Caco-2 (cell line): ENCODE measurements at regions not wholly inside any gene's neighbourhood (a gene's known extent, or its start where the extent isn't known, plus 50 kb on each side); places are given as distances from the start of the nearest gene placed in this dataset.
"Not testable (repeated sequence)": the region's sequence is repeated elsewhere in the genome, so short reads cannot be mapped to it uniquely, and the experiment has no call there.

Experiments
- BruUV-seq: library from RNA; stranded (reverse); fragments of 400-500 nt; replicated peaks from 2 replicates; lab custom pipeline; 2021; lab: Mats Ljungman, UMichigan
- CTCF ChIA-PET: fragments of 300-600 bp; sonication (Branson Sonifier 250); formaldehyde crosslinking; loops from one replicate; lab custom pipeline; 2022; ENCODE audit warnings: antibody characterized with exemption; lab: Charles Lee
- POLR2A ChIA-PET: fragments of 300-600 bp; sonication (Branson Sonifier 250); formaldehyde crosslinking; loops from one replicate; lab custom pipeline; 2022; ENCODE audit warnings: antibody characterized with exemption; lab: Charles Lee
- DNase-seq, 2 experiments: peaks; one replicate each; pipeline versions ENCODE4 v3.0.0 to v3.0.0-alpha.2; 2020 to 2022
- H3K27me3 ChIP-seq: replicated peaks from 2 replicates; pipeline ENCODE4 v1.6.0; 2011; ENCODE audit warnings: low read length; ENCODE audit not compliant: control insufficient read depth, insufficient read depth
- H3K36me3 ChIP-seq: 2 replicates; pipeline ENCODE4 v1.5.1; 2011; ENCODE audit warnings: low read length; ENCODE audit not compliant: control insufficient read depth, insufficient read depth
- H3K4me1 ChIP-seq: fragments of 250-450 bp; sonication (Bioruptor Pico); 2 replicates; pipeline ENCODE4 v1.5.1; 2020; ENCODE audit warnings: mild to moderate bottlenecking
- H3K4me3 ChIP-seq: 2 replicates; pipeline ENCODE4 v1.5.1; 2011; ENCODE audit warnings: low read depth, mild to moderate bottlenecking, control low read depth, low read length
- H3K9me3 ChIP-seq: fragments of 250-450 bp; sonication (Bioruptor Pico); 2 replicates; pipeline ENCODE4 v1.5.1; 2020; ENCODE audit warnings: mild to moderate bottlenecking, moderate library complexity
- H3K27ac Mint-ChIP-seq: one replicate; pipeline ENCODE4 v1.8.0; 2022; ENCODE audit warnings: mixed read lengths; ENCODE audit not compliant: unreplicated experiment
- H3K27me3 Mint-ChIP-seq: one replicate; pipeline ENCODE4 v1.8.0; 2022; ENCODE audit warnings: mixed read lengths; ENCODE audit not compliant: insufficient read depth, unreplicated experiment
- H3K36me3 Mint-ChIP-seq: one replicate; pipeline ENCODE4 v1.8.0; 2022; ENCODE audit warnings: mild to moderate bottlenecking, mixed read lengths; ENCODE audit not compliant: insufficient read depth, unreplicated experiment
- H3K4me1 Mint-ChIP-seq: one replicate; pipeline ENCODE4 v1.8.0; 2022; ENCODE audit warnings: low read depth, mixed read lengths; ENCODE audit not compliant: unreplicated experiment
- H3K4me3 Mint-ChIP-seq: one replicate; pipeline ENCODE4 v1.8.0; 2022; ENCODE audit warnings: mild to moderate bottlenecking, moderate library complexity, mixed read lengths; ENCODE audit not compliant: unreplicated experiment
- H3K9me3 Mint-ChIP-seq: one replicate; pipeline ENCODE4 v1.8.0; 2022; ENCODE audit warnings: mixed read lengths; ENCODE audit not compliant: unreplicated experiment
- intact Hi-C: fragments of 100-400 bp; cut with micrococcal nuclease; formaldehyde crosslinking; loops from one replicate; pipeline ENCODE4 v1.10.0; 2022; ENCODE audit not compliant: unreplicated experiment
- TF ChIP-seq, protein P1 (sequence below), 2 experiments: fragments of 200-600 bp in 1 of 2; IDR thresholded peaks; 1 replicate in 1 of 2; 2 replicates in 1 of 2; pipeline versions ENCODE4 v1.5.1 to v1.8.0; 2011 to 2022; ENCODE audit warnings: antibody characterized with exemption in 1 of 2, control low read depth in 1 of 2, inconsistent platforms in 1 of 2, low read depth in 1 of 2, low read length in 1 of 2, mild to moderate bottlenecking in 1 of 2, moderate library complexity in 1 of 2; ENCODE audit not compliant: insufficient read depth in 1 of 2, severe bottlenecking in 1 of 2, unreplicated experiment in 1 of 2

DNA sequence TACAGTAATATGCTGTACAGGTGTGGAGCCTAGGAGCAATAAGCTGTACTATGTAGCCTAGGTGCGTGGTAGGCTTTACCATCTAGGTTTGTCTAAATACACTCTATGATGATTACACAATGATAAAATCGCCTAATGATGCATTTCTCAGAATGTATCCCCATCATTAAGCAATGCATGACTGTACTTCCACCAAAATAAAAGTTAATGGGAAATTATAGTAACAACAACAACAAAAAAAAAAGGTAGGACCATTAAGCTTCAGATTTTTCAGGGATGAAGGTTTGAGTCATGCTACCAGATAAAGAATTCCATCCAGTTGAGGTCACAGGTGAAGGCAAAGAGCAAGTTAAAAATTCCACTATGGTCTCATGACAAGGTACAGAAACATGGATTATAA, 68.2 kb downstream of the MAGEA10 start:
- no peak overlapping the region for H3K4me3 Mint-ChIP-seq
- TF ChIP-seq, protein P1, sequence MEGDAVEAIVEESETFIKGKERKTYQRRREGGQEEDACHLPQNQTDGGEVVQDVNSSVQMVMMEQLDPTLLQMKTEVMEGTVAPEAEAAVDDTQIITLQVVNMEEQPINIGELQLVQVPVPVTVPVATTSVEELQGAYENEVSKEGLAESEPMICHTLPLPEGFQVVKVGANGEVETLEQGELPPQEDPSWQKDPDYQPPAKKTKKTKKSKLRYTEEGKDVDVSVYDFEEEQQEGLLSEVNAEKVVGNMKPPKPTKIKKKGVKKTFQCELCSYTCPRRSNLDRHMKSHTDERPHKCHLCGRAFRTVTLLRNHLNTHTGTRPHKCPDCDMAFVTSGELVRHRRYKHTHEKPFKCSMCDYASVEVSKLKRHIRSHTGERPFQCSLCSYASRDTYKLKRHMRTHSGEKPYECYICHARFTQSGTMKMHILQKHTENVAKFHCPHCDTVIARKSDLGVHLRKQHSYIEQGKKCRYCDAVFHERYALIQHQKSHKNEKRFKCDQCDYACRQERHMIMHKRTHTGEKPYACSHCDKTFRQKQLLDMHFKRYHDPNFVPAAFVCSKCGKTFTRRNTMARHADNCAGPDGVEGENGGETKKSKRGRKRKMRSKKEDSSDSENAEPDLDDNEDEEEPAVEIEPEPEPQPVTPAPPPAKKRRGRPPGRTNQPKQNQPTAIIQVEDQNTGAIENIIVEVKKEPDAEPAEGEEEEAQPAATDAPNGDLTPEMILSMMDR (IDR thresholded peaks at IDR 0.05; ENCODE audit: insufficient read depth in 1 of 2, low read depth in 1 of 2, low read length in 1 of 2, severe bottlenecking in 1 of 2, unreplicated experiment in 1 of 2): no peak
- H3K27ac Mint-ChIP-seq: no peak overlapping the region
- Histone ChIP-seq H3K4me1 (no peaks in the 10 kb centered on the region), H3K4me3 (no peak overlapping the region), H3K9me3 (no peaks in the 10 kb centered on the region), H3K36me3 (no peaks in the 10 kb centered on the region), H3K27me3 (no peaks in the 10 kb centered on the region)
- CTCF ChIA-PET: no interaction called here
- no peaks in the 10 kb centered on the region for H3K36me3 Mint-ChIP-seq
- no peak for DNase-seq
- H3K27me3 Mint-ChIP-seq: no peaks in the 10 kb centered on the region
- H3K9me3 Mint-ChIP-seq: no peaks in the 10 kb centered on the region
- H3K4me1 Mint-ChIP-seq: no peaks in the 10 kb centered on the region
- intact Hi-C loops: no loop called here
- POLR2A ChIA-PET: no interaction called here
- BruUV-seq: no TSS peak

DNA sequence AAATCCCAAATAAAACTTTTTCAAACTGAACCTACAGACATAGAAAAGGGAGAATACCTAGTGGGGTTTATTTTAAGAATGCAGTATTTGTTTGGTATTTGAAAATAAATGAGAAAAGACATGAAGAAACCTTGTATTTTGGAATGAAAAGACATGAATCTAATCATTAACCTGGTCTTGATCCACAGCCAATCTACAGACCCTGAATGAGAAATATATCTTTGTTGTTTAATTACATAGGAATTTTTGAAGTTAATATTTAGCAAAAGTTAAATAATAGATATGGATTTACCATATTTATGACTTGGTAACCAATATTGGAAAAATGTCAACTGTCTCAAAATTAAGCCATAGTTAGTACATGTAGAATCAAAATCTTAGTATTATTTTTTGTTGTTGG, 76.8 kb downstream of the MAGEA10 start:
- ChIA-PET POLR2A (no interaction called here), CTCF (no interaction called here)
- H3K36me3 ChIP-seq: no peaks in the 10 kb centered on the region
- Mint-ChIP-seq H3K27ac (no peak overlapping the region), H3K4me3 (no peak overlapping the region), H3K36me3 (no peaks in the 10 kb centered on the region), H3K4me1 (no peaks in the 10 kb centered on the region), H3K9me3 (no peaks in the 10 kb centered on the region), H3K27me3 (no peaks in the 10 kb centered on the region)
- H3K9me3 ChIP-seq: no peaks in the 10 kb centered on the region
- TF ChIP-seq, protein P1 (IDR thresholded peaks at IDR 0.05; ENCODE audit: insufficient read depth in 1 of 2, low read depth in 1 of 2, low read length in 1 of 2, severe bottlenecking in 1 of 2, unreplicated experiment in 1 of 2): no peak
- H3K4me1 ChIP-seq: no peaks in the 10 kb centered on the region
- BruUV-seq: no TSS peak
- intact Hi-C loops: no loop called here
- DNase-seq: no peak
- H3K4me3 ChIP-seq: no peak overlapping the region
- H3K27me3 ChIP-seq: no peaks in the 10 kb centered on the region

DNA sequence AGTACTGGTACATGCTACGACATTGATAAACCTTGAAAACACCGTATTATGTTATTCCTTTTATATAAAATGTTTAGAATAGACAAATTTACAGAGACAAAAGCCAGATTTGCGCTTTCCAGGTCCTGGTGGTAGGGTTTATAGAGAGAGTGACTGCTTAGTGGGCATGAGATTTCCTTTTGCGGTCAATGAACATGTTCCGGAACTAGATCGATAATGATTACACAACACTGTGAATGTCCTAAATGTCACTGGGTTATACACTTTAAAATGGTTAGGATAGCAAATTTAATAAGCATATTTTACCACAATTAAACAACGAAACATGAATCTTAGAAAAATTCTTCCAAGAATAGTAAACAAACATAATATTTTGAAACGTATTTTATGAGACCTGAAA, 77.3 kb downstream of the MAGEA10 start:
- Mint-ChIP-seq H3K9me3 (no peaks in the 10 kb centered on the region), H3K27ac (no peak overlapping the region), H3K4me3 (no peak overlapping the region), H3K4me1 (no peaks in the 10 kb centered on the region), H3K36me3 (no peaks in the 10 kb centered on the region), H3K27me3 (no peaks in the 10 kb centered on the region)
- TF ChIP-seq, protein P1 (IDR thresholded peaks at IDR 0.05; ENCODE audit: insufficient read depth in 1 of 2, low read depth in 1 of 2, low read length in 1 of 2, severe bottlenecking in 1 of 2, unreplicated experiment in 1 of 2): no peak
- H3K36me3 ChIP-seq: no peaks in the 10 kb centered on the region
- intact Hi-C loops: no loop called here
- ChIA-PET CTCF (no interaction called here), POLR2A (no interaction called here)
- no peak for DNase-seq
- no peaks in the 10 kb centered on the region for H3K9me3 ChIP-seq
- no TSS peak for BruUV-seq
- no peaks in the 10 kb centered on the region for H3K27me3 ChIP-seq
- no peaks in the 10 kb centered on the region for H3K4me1 ChIP-seq
- H3K4me3 ChIP-seq: no peak overlapping the region

DNA sequence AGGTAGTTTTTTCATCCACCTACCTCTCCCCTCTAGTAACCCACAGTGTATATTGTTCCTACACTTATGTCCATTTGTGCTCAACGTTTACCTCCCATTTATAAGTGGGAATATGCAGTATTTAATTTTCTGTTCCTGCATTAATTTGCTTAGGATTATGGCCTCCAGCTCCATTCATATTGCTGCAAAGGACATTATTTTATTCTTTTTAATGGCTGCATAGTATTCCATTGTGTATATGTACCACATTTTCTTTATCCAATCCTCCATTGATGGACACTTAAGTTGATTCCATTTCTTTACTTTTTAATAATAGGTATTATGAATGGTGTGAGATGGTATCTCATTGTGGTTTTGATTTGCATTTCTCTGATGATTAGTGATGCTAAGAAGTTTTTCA, 76.1 kb upstream of the GABRE start:
- intact Hi-C loops, H3K36me3 ChIP-seq, DNase-seq, H3K9me3 Mint-ChIP-seq, H3K27ac Mint-ChIP-seq, H3K9me3 ChIP-seq, H3K4me1 ChIP-seq, POLR2A ChIA-PET, H3K36me3 Mint-ChIP-seq, BruUV-seq, H3K4me3 Mint-ChIP-seq, H3K27me3 Mint-ChIP-seq, CTCF ChIA-PET, H3K27me3 ChIP-seq, H3K4me3 ChIP-seq: not testable (repeated sequence)
- peaks cover 12% of the 10 kb centered on the region for H3K4me1 Mint-ChIP-seq
